ENCODE measurements at regions not wholly inside any gene's neighbourhood (a gene's known extent, or its start where the extent isn't known, plus 50 kb on each side); places are given as distances from the start of the nearest gene placed in this dataset.
"Not testable (repeated sequence)": the region's sequence is repeated elsewhere in the genome, so short reads cannot be mapped to it uniquely, and the experiment has no call there.

DNA sequence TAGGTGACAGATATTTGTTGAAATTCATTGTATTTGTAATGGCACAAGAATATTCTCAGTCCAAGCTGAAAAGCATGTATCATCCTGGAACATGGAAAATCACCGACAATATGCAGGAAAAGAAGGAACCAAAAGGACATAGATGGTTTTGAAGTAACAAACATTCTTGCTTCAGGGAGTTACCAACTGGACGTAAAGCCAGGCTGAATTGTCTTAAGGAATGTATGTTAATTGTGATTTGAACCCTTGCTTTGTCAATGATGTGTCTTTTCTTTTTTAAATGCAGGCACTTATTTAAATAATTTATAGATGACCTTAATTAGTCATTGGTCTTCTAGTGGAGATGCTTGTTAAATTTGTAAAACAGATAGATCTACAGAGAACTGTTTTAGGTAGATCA is 489.4 kb upstream of the ZP4 start:
- WGBS, 2 donors (ENCODE audit: low coverage in 1 of 2) = 82 to 86% methylated on average over 2 of the region's 2 CpGs
- TF ChIP-seq CTCF (IDR thresholded peaks at IDR 0.05) = no peak
- no peak for TF ChIP-seq POLR2A (IDR thresholded peaks at IDR 0.05)
- TF ChIP-seq POLR2AphosphoS5 (IDR thresholded peaks at IDR 0.05) = no peak
- no peak for TF ChIP-seq EP300 (IDR thresholded peaks at IDR 0.05)
- ATAC-seq = no peak

DNA sequence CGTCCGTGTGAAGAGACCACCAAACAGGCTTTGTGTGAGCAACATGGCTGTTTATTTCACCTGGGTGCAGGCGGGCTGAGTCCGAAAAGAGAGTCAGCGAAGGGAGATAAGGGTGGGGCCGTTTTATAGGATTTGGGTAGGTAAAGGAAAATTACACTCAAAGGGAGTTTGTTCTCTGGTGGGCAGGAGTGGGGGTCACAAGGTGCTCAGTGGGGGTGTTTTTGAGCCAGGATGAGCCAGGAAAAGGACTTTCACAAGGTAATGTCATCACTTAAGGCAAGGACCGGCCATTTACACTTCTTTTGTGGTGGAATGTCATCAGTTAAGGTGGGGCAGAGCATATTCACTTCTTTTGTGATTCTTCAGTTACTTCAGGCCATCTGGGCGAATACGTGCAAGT is 488.7 kb upstream of the ZP4 start:
- not testable (repeated sequence) for H3K4me3 ChIP-seq, H3K27me3 ChIP-seq, H3K27ac ChIP-seq, ATAC-seq, H3K4me1 ChIP-seq, H3K9me3 ChIP-seq, H3K36me3 ChIP-seq
- WGBS, 2 donors (ENCODE audit: low coverage in 1 of 2) = 90 to 95% methylated on average over 4 to 8 of the region's 9 CpGs

More for the DNA sequence above, 489.4 kb upstream of the ZP4 start:
- H3K36me3 ChIP-seq = no peaks in the 10 kb centered on the region
- H3K9me3 ChIP-seq = no peaks in the 10 kb centered on the region
- H3K4me3 ChIP-seq = no peak overlapping the region
- H3K27me3 ChIP-seq = no peaks in the 10 kb centered on the region
- H3K27ac ChIP-seq = no peak overlapping the region
- no peaks in the 10 kb centered on the region for H3K4me1 ChIP-seq

DNA sequence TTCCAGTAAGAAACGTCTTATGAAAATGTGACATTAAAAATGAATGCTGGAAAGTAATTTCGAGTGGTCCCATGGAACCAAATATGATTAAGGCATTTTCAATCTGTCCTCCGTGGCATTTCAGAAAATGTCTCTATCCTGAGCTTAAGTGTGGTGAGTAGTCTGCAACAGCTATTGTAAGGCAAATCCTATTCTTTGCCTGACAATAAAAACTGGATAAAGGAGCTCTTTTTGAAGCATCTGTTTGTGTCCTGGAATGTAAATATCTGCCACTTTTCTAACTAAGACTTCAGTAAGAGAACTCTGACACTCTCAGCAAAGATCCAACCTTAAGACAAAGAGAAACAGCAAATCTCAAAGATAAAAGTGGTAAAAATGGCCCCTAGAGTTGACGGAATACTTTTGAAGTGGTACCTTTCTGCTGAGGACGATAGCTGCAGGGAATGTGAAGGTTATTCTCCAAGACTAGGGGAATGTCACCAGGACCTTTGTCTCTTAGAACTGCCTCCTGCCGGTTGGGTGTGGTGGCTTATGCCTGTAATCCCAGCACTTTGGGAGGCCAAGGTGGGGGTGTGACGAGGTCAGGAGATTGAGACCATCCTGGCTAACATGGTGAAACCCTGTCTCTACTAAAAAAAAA is 486.7 kb upstream of the ZP4 start:
- H3K4me1 ChIP-seq = no peaks in the 10 kb centered on the region
- H3K9me3 ChIP-seq = no peaks in the 10 kb centered on the region
- H3K27ac ChIP-seq = no peak overlapping the region
- no peak for TF ChIP-seq POLR2AphosphoS5 (IDR thresholded peaks at IDR 0.05)
- TF ChIP-seq EP300 (IDR thresholded peaks at IDR 0.05) = no peak
- no peak for TF ChIP-seq CTCF (IDR thresholded peaks at IDR 0.05)
- TF ChIP-seq POLR2A (IDR thresholded peaks at IDR 0.05) = no peak
- H3K27me3 ChIP-seq = no peaks in the 10 kb centered on the region
- no peaks in the 10 kb centered on the region for H3K36me3 ChIP-seq
- no peak for ATAC-seq
- no peak overlapping the region for H3K4me3 ChIP-seq
- 51 to 52% methylated on average over 4 to 6 of the region's 7 CpGs for WGBS, 2 donors (ENCODE audit: low coverage in 1 of 2)

DNA sequence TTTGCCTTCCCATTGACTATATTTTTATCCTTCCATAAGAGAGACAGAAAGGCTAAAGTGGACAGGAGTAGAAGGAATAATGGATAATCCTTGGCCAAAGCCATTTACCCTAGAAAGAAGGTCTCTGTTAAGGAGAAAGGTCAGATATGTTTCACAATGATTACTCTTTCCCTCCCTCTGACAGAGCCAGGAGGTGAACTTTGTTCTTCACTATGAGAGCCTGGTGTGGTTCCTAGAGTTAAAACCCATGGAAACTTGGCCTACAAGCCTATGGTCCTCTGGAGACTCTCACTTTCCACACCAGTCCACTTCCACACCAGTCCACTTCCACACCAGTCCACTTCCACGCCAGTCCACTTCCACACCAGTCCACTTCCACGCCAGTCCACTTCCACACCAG is 479.9 kb upstream of the ZP4 start:
- no peak overlapping the region for H3K4me3 ChIP-seq
- ATAC-seq = no peak
- TF ChIP-seq POLR2AphosphoS5 (IDR thresholded peaks at IDR 0.05) = no peak
- no peak for TF ChIP-seq POLR2A (IDR thresholded peaks at IDR 0.05)
- no peak for TF ChIP-seq EP300 (IDR thresholded peaks at IDR 0.05)
- no peak for TF ChIP-seq CTCF (IDR thresholded peaks at IDR 0.05)
- no peaks in the 10 kb centered on the region for H3K4me1 ChIP-seq
- 85% methylated on average over 2 of the region's 2 CpGs; no CpG with 5 or more reads in 1 of the 2 donors for WGBS, 2 donors (ENCODE audit: low coverage in 1 of 2)
- no peaks in the 10 kb centered on the region for H3K27me3 ChIP-seq
- H3K27ac ChIP-seq = no peak overlapping the region
- H3K9me3 ChIP-seq = no peaks in the 10 kb centered on the region
- H3K36me3 ChIP-seq = no peaks in the 10 kb centered on the region

GRCh38 chr1:238364214-238364892 is 473.6 kb upstream of the ZP4 start:
- no peak for ATAC-seq
- H3K36me3 ChIP-seq = no peaks in the 10 kb centered on the region
- 30 to 47% methylated on average over 3 to 4 of the region's 4 CpGs for WGBS, 2 donors (ENCODE audit: low coverage in 1 of 2)

More at GRCh38 chr1:238364214-238364892, 473.6 kb upstream of the ZP4 start:
- no peaks in the 10 kb centered on the region for H3K9me3 ChIP-seq
- no peaks in the 10 kb centered on the region for H3K27me3 ChIP-seq
- H3K4me1 ChIP-seq = no peaks in the 10 kb centered on the region
- H3K27ac ChIP-seq = no peak overlapping the region
- TF ChIP-seq EP300 (IDR thresholded peaks at IDR 0.05) (no peak), CTCF (IDR thresholded peaks at IDR 0.05) (no peak), POLR2A (IDR thresholded peaks at IDR 0.05) (no peak), POLR2AphosphoS5 (IDR thresholded peaks at IDR 0.05) (no peak)
- H3K4me3 ChIP-seq = no peak overlapping the region
